Activated naive CD8-positive, alpha-beta T cell (primary cell): ENCODE measurements at regions not wholly inside any gene's neighbourhood (a gene's known extent, or its start where the extent isn't known, plus 50 kb on each side); places are given as distances from the start of the nearest gene placed in this dataset.

Experiments
- H3K27ac Mint-ChIP-seq: one replicate; pipeline ENCODE4 v1.8.0; 2021; ENCODE audit warnings: mixed read lengths
- H3K27me3 Mint-ChIP-seq: one replicate; pipeline ENCODE4 v1.8.0; 2021; ENCODE audit warnings: mixed read lengths
- H3K36me3 Mint-ChIP-seq: one replicate; pipeline ENCODE4 v1.8.0; 2021; ENCODE audit warnings: mixed read lengths
- H3K4me1 Mint-ChIP-seq: one replicate; pipeline ENCODE4 v1.8.0; 2021; ENCODE audit warnings: low read depth, mixed read lengths
- H3K4me3 Mint-ChIP-seq: one replicate; pipeline ENCODE4 v1.8.0; 2021; ENCODE audit warnings: mild to moderate bottlenecking, mixed read lengths
- H3K9me3 Mint-ChIP-seq: one replicate; pipeline ENCODE4 v1.8.0; 2021; ENCODE audit warnings: low read depth, mixed read lengths

- Mint-ChIP-seq H3K4me3 (no peak overlapping the region), H3K27ac (no peak overlapping the region), H3K36me3 (no peaks in the 10 kb centered on the region), H3K27me3 (no peaks in the 10 kb centered on the region), H3K9me3 (no peaks in the 10 kb centered on the region), H3K4me1 (peaks cover 5% of the 10 kb centered on the region)
Observed at GRCh38 chr22:46082633-46083032, 67.7 kb upstream of the PPARA start.

GRCh38 chr22:46083383-46084350 lies 66.7 kb upstream of the PPARA start:
- Mint-ChIP-seq H3K4me1 (peaks cover 3% of the 10 kb centered on the region), H3K27me3 (no peaks in the 10 kb centered on the region), H3K4me3 (no peak overlapping the region), H3K27ac (peak overlapping the region; percentile 46), H3K9me3 (no peaks in the 10 kb centered on the region), H3K36me3 (no peaks in the 10 kb centered on the region)

GRCh38 chr22:46084376-46084775 lies 66.0 kb upstream of the PPARA start:
- H3K27me3 Mint-ChIP-seq: no peaks in the 10 kb centered on the region
- H3K27ac Mint-ChIP-seq: no peak overlapping the region
- H3K4me3 Mint-ChIP-seq: no peak overlapping the region
- no peaks in the 10 kb centered on the region for H3K36me3 Mint-ChIP-seq
- no peaks in the 10 kb centered on the region for H3K9me3 Mint-ChIP-seq
- H3K4me1 Mint-ChIP-seq: peaks cover 3% of the 10 kb centered on the region

GRCh38 chr22:46084943-46085827 lies 65.1 kb upstream of the PPARA start:
- Mint-ChIP-seq H3K4me3 (no peak overlapping the region), H3K4me1 (peaks cover 3% of the 10 kb centered on the region), H3K27ac (no peak overlapping the region), H3K9me3 (no peaks in the 10 kb centered on the region), H3K27me3 (no peaks in the 10 kb centered on the region), H3K36me3 (no peaks in the 10 kb centered on the region)

GRCh38 chr22:46085828-46086576 lies 64.3 kb upstream of the PPARA start:
- no peaks in the 10 kb centered on the region for H3K9me3 Mint-ChIP-seq
- H3K4me1 Mint-ChIP-seq: peaks cover 3% of the 10 kb centered on the region
- H3K27me3 Mint-ChIP-seq: no peaks in the 10 kb centered on the region
- no peak overlapping the region for H3K4me3 Mint-ChIP-seq
- no peak overlapping the region for H3K27ac Mint-ChIP-seq
- H3K36me3 Mint-ChIP-seq: no peaks in the 10 kb centered on the region

GRCh38 chr22:46086577-46087335 lies 63.6 kb upstream of the PPARA start:
- H3K9me3 Mint-ChIP-seq: no peaks in the 10 kb centered on the region
- H3K27ac Mint-ChIP-seq: no peak overlapping the region
- H3K27me3 Mint-ChIP-seq: no peaks in the 10 kb centered on the region
- no peaks in the 10 kb centered on the region for H3K36me3 Mint-ChIP-seq
- peaks cover 3% of the 10 kb centered on the region for H3K4me1 Mint-ChIP-seq
- H3K4me3 Mint-ChIP-seq: no peak overlapping the region

- Mint-ChIP-seq H3K4me1 (peaks cover 3% of the 10 kb centered on the region), H3K27me3 (no peaks in the 10 kb centered on the region), H3K4me3 (no peak overlapping the region), H3K36me3 (no peaks in the 10 kb centered on the region), H3K27ac (no peak overlapping the region), H3K9me3 (no peaks in the 10 kb centered on the region)
Observed at GRCh38 chr22:46087336-46087690, 63.0 kb upstream of the PPARA start.

GRCh38 chr22:46087816-46088277 lies 62.5 kb upstream of the PPARA start:
- Mint-ChIP-seq H3K4me1 (peaks cover 3% of the 10 kb centered on the region), H3K9me3 (no peaks in the 10 kb centered on the region), H3K4me3 (no peak overlapping the region), H3K27ac (no peak overlapping the region), H3K27me3 (no peaks in the 10 kb centered on the region), H3K36me3 (no peaks in the 10 kb centered on the region)

GRCh38 chr22:46088541-46089311 lies 61.6 kb upstream of the PPARA start:
- no peaks in the 10 kb centered on the region for H3K4me1 Mint-ChIP-seq
- H3K27ac Mint-ChIP-seq: no peak overlapping the region
- H3K36me3 Mint-ChIP-seq: no peaks in the 10 kb centered on the region
- H3K4me3 Mint-ChIP-seq: no peak overlapping the region
- no peaks in the 10 kb centered on the region for H3K9me3 Mint-ChIP-seq
- H3K27me3 Mint-ChIP-seq: no peaks in the 10 kb centered on the region

- Mint-ChIP-seq H3K36me3 (no peaks in the 10 kb centered on the region), H3K9me3 (no peaks in the 10 kb centered on the region), H3K4me3 (no peak overlapping the region), H3K4me1 (no peaks in the 10 kb centered on the region), H3K27ac (no peak overlapping the region), H3K27me3 (no peaks in the 10 kb centered on the region)
Observed at GRCh38 chr22:46089426-46090035, 60.8 kb upstream of the PPARA start.

- Mint-ChIP-seq H3K36me3 (no peaks in the 10 kb centered on the region), H3K27me3 (no peaks in the 10 kb centered on the region), H3K27ac (no peak overlapping the region), H3K9me3 (no peaks in the 10 kb centered on the region), H3K4me1 (no peaks in the 10 kb centered on the region), H3K4me3 (no peak overlapping the region)
Observed at GRCh38 chr22:46090036-46090591, 60.2 kb upstream of the PPARA start.

- no peaks in the 10 kb centered on the region for H3K27me3 Mint-ChIP-seq
- H3K9me3 Mint-ChIP-seq: no peaks in the 10 kb centered on the region
- no peak overlapping the region for H3K27ac Mint-ChIP-seq
- no peak overlapping the region for H3K4me3 Mint-ChIP-seq
- no peaks in the 10 kb centered on the region for H3K4me1 Mint-ChIP-seq
- H3K36me3 Mint-ChIP-seq: no peaks in the 10 kb centered on the region
Observed at GRCh38 chr22:46090631-46091201, 59.6 kb upstream of the PPARA start.
